BJ (cell line): ENCODE measurements at regions not wholly inside any gene's neighbourhood (a gene's known extent, or its start where the extent isn't known, plus 50 kb on each side); places are given as distances from the start of the nearest gene placed in this dataset.

ENCODE experiments used
- CTCF ChIA-PET: fragments of 350-600 bp; formaldehyde crosslinking; extraction: SDS; loops from one replicate; lab custom pipeline; 2021; ENCODE audit warnings: antibody characterized with exemption, inconsistent platforms; lab: Yijun Ruan, JAX
- POLR2A ChIA-PET: fragments of 300-600 bp; sonication (Branson Sonifier 250); formaldehyde crosslinking; extraction: SDS; loops from one replicate; lab custom pipeline; 2021; ENCODE audit warnings: antibody characterized with exemption; lab: Charles Lee
- DNase-seq: peaks from one replicate; pipeline ENCODE4 v3.0.0-alpha.2; 2011; ENCODE audit warnings: low read depth
- H3K27me3 ChIP-seq: 2 replicates; pipeline ENCODE4 v1.6.0; 2011; ENCODE audit warnings: low read length; ENCODE audit not compliant: control insufficient read depth, insufficient read depth
- H3K36me3 ChIP-seq: 2 replicates; pipeline ENCODE4 v1.5.1; 2011; ENCODE audit warnings: low read length; ENCODE audit not compliant: control insufficient read depth, insufficient read depth
- H3K4me3 ChIP-seq: 2 replicates; pipeline ENCODE4 v1.5.1; 2011; ENCODE audit warnings: low read depth, mild to moderate bottlenecking, control low read depth, low read length
- CTCF ChIP-seq: IDR thresholded peaks from 2 replicates; pipeline ENCODE4 v1.5.1; 2011; ENCODE audit warnings: low read depth, mild to moderate bottlenecking, control low read depth, inconsistent platforms, low read length, moderate library complexity; ENCODE audit not compliant: insufficient read depth

- H3K36me3 ChIP-seq = no peaks in the 10 kb centered on the region
- POLR2A ChIA-PET = no interaction called here
- H3K4me3 ChIP-seq = no peak overlapping the region
- TF ChIP-seq CTCF = no peak
- DNase-seq = no peak
- no peaks in the 10 kb centered on the region for H3K27me3 ChIP-seq
- CTCF ChIA-PET = interaction anchor here (1.2 to 4.0 kb wide), 2 partner anchors 16 to 29 kb away, joined by 3 to 26 read pairs; no protein-coding TSS in a partner anchor
Observed at GRCh38 chr22:22976033-22976922, 88.7 kb downstream of the IGLL5 start.

- ChIA-PET POLR2A (no interaction called here), CTCF (no interaction called here)
- Histone ChIP-seq H3K27me3 (no peaks in the 10 kb centered on the region), H3K36me3 (no peaks in the 10 kb centered on the region), H3K4me3 (no peak overlapping the region)
- DNase-seq = no peak
- no peak for TF ChIP-seq CTCF
Observed at GRCh38 chr22:22977479-22978200, 90.0 kb downstream of the IGLL5 start.

- DNase-seq = no peak
- POLR2A ChIA-PET = no interaction called here
- Histone ChIP-seq H3K4me3 (no peak overlapping the region), H3K36me3 (no peaks in the 10 kb centered on the region), H3K27me3 (no peaks in the 10 kb centered on the region)
- no peak for TF ChIP-seq CTCF
- CTCF ChIA-PET = no interaction called here
Observed at GRCh38 chr22:22978637-22979036, 91.0 kb downstream of the IGLL5 start.

- no peaks in the 10 kb centered on the region for H3K36me3 ChIP-seq
- CTCF ChIA-PET = no interaction called here
- no peaks in the 10 kb centered on the region for H3K27me3 ChIP-seq
- POLR2A ChIA-PET = no interaction called here
- no peak for TF ChIP-seq CTCF
- DNase-seq = no peak
- H3K4me3 ChIP-seq = no peak overlapping the region
Observed at GRCh38 chr22:22979121-22979724, 91.1 kb upstream of the GNAZ start.

- ChIA-PET POLR2A (no interaction called here), CTCF (no interaction called here)
- DNase-seq = no peak
- Histone ChIP-seq H3K36me3 (no peaks in the 10 kb centered on the region), H3K4me3 (no peak overlapping the region), H3K27me3 (no peaks in the 10 kb centered on the region)
- no peak for TF ChIP-seq CTCF
Observed at GRCh38 chr22:22979954-22980353, 90.4 kb upstream of the GNAZ start.
